ENCODE measurements at regions not wholly inside any gene's neighbourhood (a gene's known extent, or its start where the extent isn't known, plus 50 kb on each side); places are given as distances from the start of the nearest gene placed in this dataset.

GRCh38 chr2:121140734-121141133 lies 144.3 kb downstream of the TFCP2L1 start:
- no peak for TF ChIP-seq CEBPB (IDR thresholded peaks at IDR 0.05)
- no peak for TF ChIP-seq RAD21 (IDR thresholded peaks at IDR 0.05; ENCODE audit: low read depth)
- TF ChIP-seq REST (IDR thresholded peaks at IDR 0.05; ENCODE audit: low read depth): no peak
- no peak for TF ChIP-seq EP300 (IDR thresholded peaks at IDR 0.05; ENCODE audit: borderline replicate concordance)
- no peak for TF ChIP-seq MAX (IDR thresholded peaks at IDR 0.05)
- no peak for TF ChIP-seq TEAD4 (IDR thresholded peaks at IDR 0.05)
- no peak for TF ChIP-seq TAF1 (IDR thresholded peaks at IDR 0.05; ENCODE audit: low read depth)
- no peak for TF ChIP-seq EGR1 (IDR thresholded peaks at IDR 0.05)
- no peak for TF ChIP-seq FOXM1 (IDR thresholded peaks at IDR 0.05; ENCODE audit: borderline replicate concordance, low read depth)
- TF ChIP-seq, protein P1, sequence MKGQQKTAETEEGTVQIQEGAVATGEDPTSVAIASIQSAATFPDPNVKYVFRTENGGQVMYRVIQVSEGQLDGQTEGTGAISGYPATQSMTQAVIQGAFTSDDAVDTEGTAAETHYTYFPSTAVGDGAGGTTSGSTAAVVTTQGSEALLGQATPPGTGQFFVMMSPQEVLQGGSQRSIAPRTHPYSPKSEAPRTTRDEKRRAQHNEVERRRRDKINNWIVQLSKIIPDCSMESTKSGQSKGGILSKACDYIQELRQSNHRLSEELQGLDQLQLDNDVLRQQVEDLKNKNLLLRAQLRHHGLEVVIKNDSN (IDR thresholded peaks at IDR 0.05): no peak
- TF ChIP-seq ZBTB7A (IDR thresholded peaks at IDR 0.05; ENCODE audit: low read depth): no peak
- no peak for TF ChIP-seq YY1 (IDR thresholded peaks at IDR 0.05; ENCODE audit: low read depth)
- no peak for TF ChIP-seq CREB1 (IDR thresholded peaks at IDR 0.05; ENCODE audit: low read depth)
